ENCODE measurements at regions not wholly inside any gene's neighbourhood (a gene's known extent, or its start where the extent isn't known, plus 50 kb on each side); places are given as distances from the start of the nearest gene placed in this dataset.

DNA sequence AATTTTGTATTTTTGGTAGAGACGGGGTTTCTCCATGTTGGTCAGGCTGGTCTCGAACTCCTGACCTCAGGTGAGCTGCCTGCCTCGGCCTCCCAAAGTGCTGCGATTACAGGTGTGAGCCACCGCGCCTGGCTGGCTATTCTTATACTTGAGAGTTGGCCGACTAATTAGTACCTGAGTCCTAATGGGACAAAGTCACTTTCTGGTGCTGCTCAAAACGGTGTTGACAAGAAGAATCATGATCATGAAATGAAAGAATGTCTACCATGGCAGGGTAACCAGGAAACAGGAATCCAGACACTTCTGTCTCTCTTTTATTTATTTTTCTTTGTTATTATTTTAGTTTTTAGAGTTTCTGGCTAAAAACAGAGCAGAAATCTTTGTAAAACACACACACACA lies 54.7 kb upstream of the RAB6D start:
- Histone ChIP-seq H3K4me1 (ENCODE audit: control insufficient read depth in 1 of 2, insufficient read depth in 2 of 2, low read length in 2 of 2) (no peaks in the 10 kb centered on the region), H4K91ac (ENCODE audit: low read depth, low read length) (no peak overlapping the region), H3K18ac (ENCODE audit: low read length) (no peak overlapping the region), H2BK120ac (ENCODE audit: insufficient read depth, low read length, poor library complexity) (no peak overlapping the region), H2BK5ac (ENCODE audit: low read depth, low read length, poor library complexity) (no peak overlapping the region), H3K4me2 (ENCODE audit: low read length) (no peak overlapping the region), H2AFZ (ENCODE audit: insufficient read depth, low read length, poor library complexity) (no peak overlapping the region), H3K4me3 (ENCODE audit: low read depth, low read length) (no peak overlapping the region), H4K12ac (ENCODE audit: low read depth, low read length) (no peak overlapping the region), H3K14ac (ENCODE audit: low read length) (no peak overlapping the region), H3K27ac (ENCODE audit: low read depth, low read length) (no peak overlapping the region), H3K36me3 (ENCODE audit: control insufficient read depth in 1 of 2, insufficient read depth in 2 of 2, low read length in 2 of 2) (no peaks in the 10 kb centered on the region), H2BK12ac (ENCODE audit: low read length) (no peak overlapping the region), H3K79me1 (ENCODE audit: low read length) (no peaks in the 10 kb centered on the region), H3K9ac (ENCODE audit: low read length) (no peak overlapping the region), H2AK5ac (ENCODE audit: low read length) (no peak overlapping the region), H3K79me2 (ENCODE audit: control insufficient read depth, insufficient read depth, low read length, poor library complexity) (no peaks in the 10 kb centered on the region), H3K23ac (ENCODE audit: low read length) (no peak overlapping the region), H3K4ac (ENCODE audit: low read depth, low read length) (no peak overlapping the region), H3K9me3 (ENCODE audit: insufficient read depth, low read depth, low read length) (no peaks in the 10 kb centered on the region), H3K27me3 (ENCODE audit: insufficient read depth, low read length) (no peaks in the 10 kb centered on the region), H4K8ac (ENCODE audit: low read depth, low read length) (no peak overlapping the region)
- no peak for DNase-seq
- WGBS (ENCODE audit: extremely low coverage, insufficient coverage, insufficient read length) = no CpG with 5 or more reads among the region's 8 CpGs

DNA sequence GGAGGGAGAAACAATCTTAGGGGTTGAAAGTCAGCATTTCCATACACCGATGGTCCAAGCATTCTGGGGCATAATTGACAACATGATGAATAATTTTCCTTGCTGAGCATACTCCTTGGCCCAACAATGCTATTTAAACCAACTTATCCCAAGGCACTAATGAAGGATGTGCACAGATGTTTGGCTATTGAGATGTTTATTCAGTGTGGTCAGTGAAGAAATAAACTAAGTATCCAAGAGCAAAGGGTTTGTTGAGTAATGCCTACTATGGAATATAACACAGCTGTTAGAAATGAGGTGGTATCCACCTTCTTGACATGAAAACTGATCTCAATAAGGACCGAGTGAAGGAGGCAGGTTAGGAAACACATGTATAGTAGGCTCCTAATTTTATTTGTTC lies 53.9 kb upstream of the RAB6D start:
- no peak overlapping the region for H4K91ac ChIP-seq (ENCODE audit: low read depth, low read length)
- H3K9ac ChIP-seq (ENCODE audit: low read length) = no peak overlapping the region
- H3K27me3 ChIP-seq (ENCODE audit: insufficient read depth, low read length) = no peaks in the 10 kb centered on the region
- H3K79me1 ChIP-seq (ENCODE audit: low read length) = no peaks in the 10 kb centered on the region
- no peak overlapping the region for H3K4ac ChIP-seq (ENCODE audit: low read depth, low read length)
- no peak overlapping the region for H2BK12ac ChIP-seq (ENCODE audit: low read length)
- H3K23ac ChIP-seq (ENCODE audit: low read length) = no peak overlapping the region
- H2AK5ac ChIP-seq (ENCODE audit: low read length) = no peak overlapping the region
- no peaks in the 10 kb centered on the region for H3K36me3 ChIP-seq (ENCODE audit: control insufficient read depth in 1 of 2, insufficient read depth in 2 of 2, low read length in 2 of 2)
- H3K4me3 ChIP-seq (ENCODE audit: low read depth, low read length) = no peak overlapping the region
- no peak overlapping the region for H4K12ac ChIP-seq (ENCODE audit: low read depth, low read length)
- H3K18ac ChIP-seq (ENCODE audit: low read length) = no peak overlapping the region
- H4K8ac ChIP-seq (ENCODE audit: low read depth, low read length) = no peak overlapping the region
- H3K9me3 ChIP-seq (ENCODE audit: insufficient read depth, low read depth, low read length) = no peaks in the 10 kb centered on the region
- DNase-seq = no peak
- H2BK120ac ChIP-seq (ENCODE audit: insufficient read depth, low read length, poor library complexity) = no peak overlapping the region
- H3K4me2 ChIP-seq (ENCODE audit: low read length) = no peak overlapping the region
- H3K14ac ChIP-seq (ENCODE audit: low read length) = no peak overlapping the region
- H3K27ac ChIP-seq (ENCODE audit: low read depth, low read length) = no peak overlapping the region
- no peak overlapping the region for H2AFZ ChIP-seq (ENCODE audit: insufficient read depth, low read length, poor library complexity)
- H3K79me2 ChIP-seq (ENCODE audit: control insufficient read depth, insufficient read depth, low read length, poor library complexity) = no peaks in the 10 kb centered on the region
- H3K4me1 ChIP-seq (ENCODE audit: control insufficient read depth in 1 of 2, insufficient read depth in 2 of 2, low read length in 2 of 2) = no peaks in the 10 kb centered on the region
- WGBS (ENCODE audit: extremely low coverage, insufficient coverage, insufficient read length) = no CpG with 5 or more reads among the region's 2 CpGs
- no peak overlapping the region for H2BK5ac ChIP-seq (ENCODE audit: low read depth, low read length, poor library complexity)

- Histone ChIP-seq H2AFZ (ENCODE audit: insufficient read depth, low read length, poor library complexity) (no peak overlapping the region), H4K12ac (ENCODE audit: low read depth, low read length) (no peak overlapping the region), H3K4me2 (ENCODE audit: low read length) (no peak overlapping the region), H3K23ac (ENCODE audit: low read length) (no peak overlapping the region), H3K18ac (ENCODE audit: low read length) (no peak overlapping the region), H3K4me1 (ENCODE audit: control insufficient read depth in 1 of 2, insufficient read depth in 2 of 2, low read length in 2 of 2) (no peaks in the 10 kb centered on the region), H2BK120ac (ENCODE audit: insufficient read depth, low read length, poor library complexity) (no peak overlapping the region), H3K14ac (ENCODE audit: low read length) (no peak overlapping the region), H3K36me3 (ENCODE audit: control insufficient read depth in 1 of 2, insufficient read depth in 2 of 2, low read length in 2 of 2) (no peaks in the 10 kb centered on the region), H3K4me3 (ENCODE audit: low read depth, low read length) (no peak overlapping the region), H3K9me3 (ENCODE audit: insufficient read depth, low read depth, low read length) (no peaks in the 10 kb centered on the region), H4K91ac (ENCODE audit: low read depth, low read length) (no peak overlapping the region), H3K9ac (ENCODE audit: low read length) (no peak overlapping the region), H2BK12ac (ENCODE audit: low read length) (no peak overlapping the region), H3K27me3 (ENCODE audit: insufficient read depth, low read length) (no peaks in the 10 kb centered on the region), H2BK5ac (ENCODE audit: low read depth, low read length, poor library complexity) (no peak overlapping the region), H3K79me1 (ENCODE audit: low read length) (no peaks in the 10 kb centered on the region), H3K4ac (ENCODE audit: low read depth, low read length) (no peak overlapping the region), H4K8ac (ENCODE audit: low read depth, low read length) (no peak overlapping the region), H2AK5ac (ENCODE audit: low read length) (no peak overlapping the region), H3K79me2 (ENCODE audit: control insufficient read depth, insufficient read depth, low read length, poor library complexity) (no peaks in the 10 kb centered on the region), H3K27ac (ENCODE audit: low read depth, low read length) (no peak overlapping the region)
- no CpG with 5 or more reads among the region's 2 CpGs for WGBS (ENCODE audit: extremely low coverage, insufficient coverage, insufficient read length)
- no peak for DNase-seq
Measured at GRCh38 chr2:131413785-131414184, 49.8 kb upstream of the RAB6D start.

Measured in trophoblast cell (in vitro differentiated cells and primary cell).